ENCODE measurements at regions not wholly inside any gene's neighbourhood (a gene's known extent, or its start where the extent isn't known, plus 50 kb on each side); places are given as distances from the start of the nearest gene placed in this dataset.
"Not testable (repeated sequence)": the region's sequence is repeated elsewhere in the genome, so short reads cannot be mapped to it uniquely, and the experiment has no call there.

DNA sequence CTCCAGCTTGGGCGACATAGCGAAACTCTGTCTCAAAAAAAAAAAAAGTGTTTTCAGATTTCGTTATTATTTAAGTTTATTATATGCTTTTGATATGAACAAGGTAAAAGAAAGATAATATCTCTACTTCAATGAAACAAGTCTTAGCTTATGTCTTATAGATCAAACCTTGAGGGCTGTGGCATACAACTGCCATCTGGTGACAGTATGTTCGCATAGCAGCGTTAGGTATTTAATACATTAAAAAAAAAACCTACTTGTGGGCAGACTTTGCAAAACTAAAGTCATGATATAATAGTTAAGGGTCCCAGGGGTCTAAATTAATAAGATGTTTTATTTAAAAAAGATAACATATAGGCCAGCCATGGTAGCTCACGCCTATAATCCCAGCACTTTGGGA, 161.2 kb upstream of the AMOT start:
- DNase-seq = no peak

DNA sequence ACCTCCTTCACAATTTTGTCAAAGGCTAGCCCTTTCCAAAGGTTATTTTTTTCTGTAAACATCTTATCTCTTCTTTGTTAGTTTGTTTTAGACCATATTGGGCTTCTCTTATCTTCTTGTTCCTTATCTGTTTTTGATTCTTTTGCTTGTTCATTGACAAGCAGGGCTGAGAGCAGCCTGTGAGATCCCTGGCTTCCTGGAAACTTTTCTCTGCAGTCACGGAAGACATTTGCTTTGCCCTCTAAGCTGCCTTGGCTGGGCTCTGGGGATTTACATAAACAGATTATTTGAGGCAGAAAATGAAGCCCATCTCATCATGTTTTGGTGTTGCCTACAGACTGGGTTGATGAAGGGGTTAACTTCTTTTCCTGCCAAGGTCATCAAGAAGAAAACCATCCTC, 157.4 kb upstream of the AMOT start:
- no peak for DNase-seq

DNA sequence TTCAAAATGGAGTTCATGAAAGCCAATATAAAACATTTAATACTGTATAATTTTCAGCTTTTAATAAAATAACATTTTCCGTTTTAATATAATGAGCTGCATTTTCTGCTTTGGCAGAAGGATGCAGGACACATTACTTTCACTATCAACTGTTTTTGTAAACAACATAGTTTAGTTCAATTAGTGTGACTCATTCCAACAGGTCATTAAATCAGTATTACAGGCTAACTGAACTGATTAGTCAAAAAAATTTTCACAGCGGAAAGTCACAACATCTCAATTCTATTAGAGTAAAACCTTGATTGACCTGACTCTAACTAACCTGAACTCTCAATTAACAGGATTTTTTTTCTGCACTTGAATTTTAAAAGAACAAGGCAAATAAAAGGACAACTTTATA, 151.2 kb upstream of the AMOT start:
- no peak for DNase-seq

DNA sequence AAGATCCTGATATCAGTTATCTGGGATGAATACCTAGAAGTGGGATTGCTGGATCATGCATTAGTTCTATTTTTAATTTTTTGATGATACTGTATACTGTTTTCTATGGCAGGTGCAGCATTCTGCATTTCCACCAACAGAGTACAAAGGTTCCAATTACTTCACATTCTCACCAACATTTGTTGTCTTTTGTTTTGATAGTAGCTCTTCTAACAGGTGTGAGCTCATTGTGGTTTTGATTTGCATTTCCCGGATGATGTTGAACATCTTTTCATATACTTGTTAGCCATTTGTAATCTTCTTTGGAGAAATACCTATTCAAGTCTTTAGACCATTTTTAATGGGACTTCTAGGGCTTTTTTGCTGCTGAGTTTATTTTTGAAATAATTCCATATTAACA, 139.2 kb upstream of the AMOT start:
- DNase-seq = no peak

DNA sequence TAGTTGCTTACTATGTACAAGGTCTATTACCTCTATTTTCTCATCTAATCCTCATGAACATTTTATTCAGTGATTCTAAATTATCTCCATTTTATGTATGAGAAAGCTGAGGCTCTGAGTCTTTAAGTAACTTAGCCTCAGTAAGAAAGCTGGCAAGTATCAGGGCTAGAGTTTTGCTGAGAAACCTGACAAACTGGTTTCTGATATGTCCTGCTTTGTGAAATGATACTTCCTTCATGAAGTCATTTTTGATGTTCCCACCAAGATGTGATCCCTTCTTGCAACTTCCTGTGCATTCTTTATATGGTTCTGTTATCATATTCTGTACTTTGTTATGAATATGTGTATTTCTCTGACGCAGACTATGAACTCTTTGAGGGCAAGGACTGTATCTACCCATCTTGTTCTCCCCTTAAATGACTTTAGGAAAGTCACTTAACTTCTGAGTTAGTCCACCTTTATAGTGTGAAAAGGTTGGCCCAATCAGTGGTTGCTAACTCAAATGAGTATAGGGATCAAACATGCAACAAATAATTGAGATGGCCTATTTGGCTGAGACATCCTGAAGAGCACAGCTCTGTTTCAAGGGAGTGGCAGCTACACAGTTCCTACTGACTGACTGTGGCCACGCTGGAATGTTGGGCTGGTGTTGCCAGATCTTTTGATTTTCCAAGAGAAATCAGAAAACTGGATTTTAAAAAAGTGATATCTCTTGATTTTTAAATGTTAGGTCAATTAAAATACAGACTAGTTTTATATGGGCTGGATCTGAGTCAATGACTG, 127.9 kb upstream of the AMOT start:
- peak; percentile 26 for DNase-seq

DNA sequence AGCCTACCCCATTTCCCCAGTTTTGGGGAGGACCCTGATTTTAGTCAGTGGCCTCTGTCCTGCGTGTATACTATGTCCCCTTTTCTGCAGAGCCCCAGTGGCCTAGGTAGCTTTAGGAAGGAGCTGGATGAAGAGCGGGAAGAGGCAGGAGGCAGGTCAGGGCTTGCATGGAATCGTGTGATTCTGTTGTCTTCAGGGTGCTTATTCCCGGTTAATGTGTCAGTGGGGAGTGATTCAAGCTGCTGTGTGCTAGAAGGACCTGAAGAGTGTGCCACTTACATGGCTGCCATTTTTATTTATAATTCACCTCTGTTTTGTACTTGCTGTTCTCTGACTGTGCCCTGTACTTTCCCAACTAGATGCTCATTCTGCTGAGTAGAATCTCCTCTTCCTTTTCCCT, 127.3 kb upstream of the AMOT start:
- no peak for DNase-seq

DNA sequence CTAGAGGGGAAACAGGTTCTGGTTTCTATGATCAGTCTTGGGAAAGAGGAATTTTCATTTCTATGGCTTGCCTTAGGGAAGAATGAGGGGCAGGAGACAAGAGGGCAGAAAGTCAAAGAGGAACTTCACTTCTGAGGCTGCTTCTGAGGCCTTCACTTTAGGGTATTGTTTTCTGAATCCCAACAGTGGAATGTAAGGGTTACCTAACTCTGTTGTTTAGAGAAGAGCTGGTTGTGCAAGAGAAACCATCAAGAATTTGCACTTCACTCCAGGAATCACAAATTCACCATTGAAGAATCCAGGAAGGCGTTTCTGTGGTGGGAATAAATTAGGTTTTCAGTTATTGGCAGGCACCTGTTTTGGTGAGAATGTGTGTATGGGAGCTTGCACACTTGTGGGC, 126.7 kb upstream of the AMOT start:
- DNase-seq = peak; percentile 46

DNA sequence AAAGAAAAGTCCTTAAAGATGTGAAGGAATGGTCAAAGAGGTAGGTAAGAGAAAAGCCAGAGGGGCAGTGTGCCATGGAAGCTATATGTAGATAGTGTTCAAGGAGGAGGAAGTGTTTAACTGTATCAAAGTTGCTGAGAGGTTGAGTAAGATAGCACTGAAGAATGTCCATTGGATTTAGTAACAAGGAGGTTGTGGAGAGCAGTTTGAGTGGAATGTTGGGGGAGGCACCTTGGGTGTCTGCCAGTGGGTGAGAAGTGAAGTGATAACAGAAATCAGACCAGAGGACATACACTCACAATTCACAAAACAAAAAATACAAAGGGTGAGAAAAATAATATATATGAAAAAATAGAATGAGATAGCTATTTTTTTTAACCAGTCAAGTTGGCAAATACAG, 121.3 kb upstream of the AMOT start:
- DNase-seq = peak; percentile 65

DNA sequence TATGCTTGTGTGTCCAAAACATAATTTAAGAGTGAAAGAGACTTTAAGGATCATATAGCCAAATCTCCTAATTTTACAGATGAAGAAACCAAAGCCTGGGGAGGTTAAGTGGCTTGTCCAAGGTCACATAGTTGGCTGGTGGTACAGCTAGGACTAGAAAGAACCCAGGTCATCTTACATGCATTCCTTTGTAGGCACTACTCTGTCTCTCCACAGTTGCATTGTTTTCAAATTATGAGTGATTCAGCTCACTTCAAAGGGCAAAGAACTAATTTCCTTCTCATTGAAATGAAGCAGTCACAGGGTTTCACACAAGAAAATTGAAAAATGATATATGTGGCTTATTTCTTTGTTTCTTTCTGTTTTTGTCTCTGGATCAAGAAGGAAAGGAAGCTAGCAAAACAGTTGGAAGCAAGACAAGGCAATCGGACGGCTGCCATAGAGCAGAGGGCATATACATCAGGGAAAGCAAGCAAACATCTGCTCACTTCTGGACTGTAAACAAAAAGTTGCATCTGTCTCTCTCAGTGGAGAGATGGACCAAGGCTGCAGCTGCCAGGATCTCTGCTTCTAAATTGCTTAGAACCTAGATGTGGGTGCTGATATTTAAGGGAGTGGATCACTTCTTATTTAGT, 107.5 kb upstream of the AMOT start:
- no peak for DNase-seq

DNA sequence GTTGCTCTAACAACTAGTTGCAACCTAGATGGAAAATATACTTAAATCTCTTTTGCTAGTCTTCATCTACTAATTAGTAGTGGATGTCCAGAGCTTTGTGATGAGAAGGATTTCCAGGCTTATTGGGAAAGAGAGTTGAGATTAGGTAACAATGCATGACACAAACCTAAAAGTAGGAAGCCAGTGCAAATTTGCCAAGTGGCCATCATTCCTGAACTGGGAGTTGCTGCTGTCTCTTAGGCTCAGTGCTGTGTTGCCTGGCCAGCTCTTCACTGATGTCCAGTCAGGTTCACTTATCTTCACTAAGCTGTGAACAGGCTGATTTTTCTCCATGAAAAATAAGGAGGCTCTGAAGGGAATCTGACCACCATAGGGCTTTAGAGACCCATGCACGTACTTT, 105.6 kb upstream of the AMOT start:
- no peak for DNase-seq

DNA sequence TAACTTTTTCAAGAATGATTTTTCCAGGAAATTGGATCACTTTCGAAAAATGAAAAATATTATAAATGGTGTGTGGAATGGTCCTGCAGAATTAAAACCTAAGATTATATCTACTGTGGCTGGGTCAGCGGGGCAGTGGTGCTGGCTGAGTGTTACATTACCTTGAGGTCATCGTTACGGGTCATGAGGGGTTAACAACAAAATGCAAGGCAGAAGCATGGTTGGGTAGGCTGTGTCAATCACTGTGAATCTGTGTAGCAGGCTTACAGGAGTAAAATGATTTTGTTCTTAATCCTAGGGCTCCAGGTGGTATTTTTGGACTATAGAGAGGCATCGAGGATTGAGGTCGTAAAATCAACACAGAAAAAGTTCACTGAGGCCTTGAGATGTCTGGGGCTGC, 105.2 kb upstream of the AMOT start:
- no peak for DNase-seq

DNA sequence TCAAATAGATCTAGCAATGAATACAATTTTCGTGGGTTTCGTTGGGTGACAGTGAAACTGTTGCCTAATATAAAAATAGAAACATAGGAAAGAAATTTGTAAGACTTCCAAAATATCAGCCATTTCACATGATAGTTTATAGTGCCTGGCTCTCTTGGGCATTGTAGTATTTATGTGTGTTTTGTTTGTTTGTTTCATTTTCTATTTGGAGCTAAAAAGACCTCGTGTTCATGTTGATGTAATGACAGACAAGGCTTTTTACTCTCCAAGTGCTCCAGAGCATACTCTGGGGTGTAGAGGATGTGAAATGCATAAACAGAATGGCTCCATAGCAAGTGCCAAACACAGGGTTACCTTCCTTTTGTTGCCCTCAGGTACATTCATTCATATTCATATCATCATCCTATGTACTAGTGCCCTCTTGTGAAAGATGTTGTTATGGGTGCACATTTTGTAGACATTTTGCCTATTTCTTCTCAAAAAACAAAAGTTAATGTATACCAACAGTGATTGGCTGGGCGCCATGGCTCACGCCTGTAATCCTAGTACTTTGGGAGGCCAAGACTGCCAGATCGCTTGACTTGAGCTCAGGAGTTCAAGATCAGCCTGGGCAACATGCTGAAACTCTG, 100.7 kb upstream of the AMOT start:
- DNase-seq = no peak

DNA sequence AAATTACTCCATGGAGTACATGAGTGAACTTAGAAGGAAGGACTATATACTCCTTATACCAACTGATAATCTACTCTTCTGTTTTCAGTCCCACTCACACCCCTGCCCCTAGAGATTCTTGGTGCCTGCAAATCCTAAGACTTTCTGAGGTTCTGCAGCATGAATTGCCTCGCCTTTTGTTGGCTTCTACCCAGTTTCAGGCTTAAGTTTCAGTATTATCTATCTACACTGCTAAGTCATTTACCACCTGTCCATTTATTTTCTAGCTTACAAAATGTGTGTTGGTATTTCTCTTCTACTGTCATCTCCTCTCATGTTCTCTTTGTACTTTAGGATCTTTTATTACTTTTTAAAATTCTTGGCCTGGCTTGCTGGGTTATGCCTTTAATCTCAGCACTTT, 94.4 kb upstream of the AMOT start:
- no peak for DNase-seq

DNA sequence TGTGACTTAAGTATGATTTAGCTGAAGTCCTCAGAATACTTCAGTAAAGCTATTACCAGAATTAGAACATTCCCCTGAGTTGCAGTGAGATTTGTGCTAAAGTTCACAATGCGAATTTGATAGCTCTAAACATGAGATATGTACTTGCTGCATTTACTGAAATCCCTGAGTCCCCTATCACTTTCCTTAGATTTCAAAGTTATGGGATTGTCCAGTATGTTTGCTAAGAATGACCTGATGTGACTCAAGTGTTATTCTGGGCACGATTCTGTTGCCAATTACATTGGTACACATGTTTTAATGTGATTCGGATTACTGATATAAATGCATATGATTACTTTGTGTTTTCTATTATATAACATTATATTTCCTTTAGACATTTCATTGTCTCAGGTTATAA, 91.3 kb upstream of the AMOT start:
- no peak for DNase-seq

DNA sequence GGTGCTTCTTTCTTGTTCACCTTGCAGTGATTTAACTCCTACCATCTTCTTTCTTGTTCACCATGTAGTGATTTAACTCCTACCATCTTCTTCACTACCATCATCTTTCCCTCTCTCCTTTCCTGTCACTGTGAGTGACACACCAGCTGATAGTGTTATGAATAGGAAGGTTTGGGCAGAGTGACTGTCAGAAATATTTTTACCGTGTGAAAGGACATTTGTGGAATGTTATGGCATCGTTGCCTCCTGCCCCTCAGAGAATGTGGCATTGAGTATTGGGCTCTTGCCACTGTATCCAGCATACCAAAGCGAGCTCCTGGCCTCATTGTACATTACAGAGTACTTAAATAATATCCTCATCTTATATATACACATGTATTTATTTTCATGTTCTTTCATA, 90.8 kb upstream of the AMOT start:
- DNase-seq = no peak

DNA sequence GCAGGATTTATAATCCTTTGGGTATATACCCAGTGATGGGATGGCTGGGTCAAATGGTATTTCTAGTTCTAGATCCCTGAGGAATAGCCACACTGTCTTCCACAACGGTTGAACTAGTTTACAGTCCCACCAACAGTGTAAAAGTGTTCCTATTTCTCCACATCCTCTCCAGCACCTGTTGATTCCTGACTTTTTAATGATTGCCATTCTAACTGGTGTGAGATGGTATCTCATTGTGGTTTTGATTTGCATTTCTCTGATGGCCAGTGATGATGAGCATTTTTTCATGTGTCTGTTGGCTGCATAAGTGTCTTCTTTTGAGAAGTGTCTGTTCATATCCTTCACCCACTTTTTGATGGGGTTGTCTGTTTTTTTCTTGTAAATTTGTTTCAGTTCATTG, 82.8 kb upstream of the AMOT start:
- DNase-seq = not testable (repeated sequence)

DNA sequence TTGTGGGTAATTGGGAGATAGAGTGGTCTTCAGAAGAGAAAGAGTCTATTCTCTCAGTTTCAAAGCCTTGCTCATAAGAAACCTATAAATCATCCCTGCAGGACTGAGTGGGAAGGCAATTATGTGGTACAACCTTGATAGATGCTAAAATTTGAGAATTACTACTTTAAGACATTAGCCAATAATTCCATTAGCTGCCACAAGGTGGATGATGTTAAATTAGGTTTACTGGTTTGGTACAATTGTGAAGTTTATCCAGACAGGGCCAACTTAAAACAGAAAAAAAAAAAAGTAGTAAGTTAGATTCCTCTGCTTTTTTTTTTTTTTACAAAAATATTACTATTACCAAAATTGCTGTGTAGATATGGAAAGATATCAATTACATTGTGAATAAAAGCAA, 73.2 kb upstream of the AMOT start:
- DNase-seq = no peak

DNA sequence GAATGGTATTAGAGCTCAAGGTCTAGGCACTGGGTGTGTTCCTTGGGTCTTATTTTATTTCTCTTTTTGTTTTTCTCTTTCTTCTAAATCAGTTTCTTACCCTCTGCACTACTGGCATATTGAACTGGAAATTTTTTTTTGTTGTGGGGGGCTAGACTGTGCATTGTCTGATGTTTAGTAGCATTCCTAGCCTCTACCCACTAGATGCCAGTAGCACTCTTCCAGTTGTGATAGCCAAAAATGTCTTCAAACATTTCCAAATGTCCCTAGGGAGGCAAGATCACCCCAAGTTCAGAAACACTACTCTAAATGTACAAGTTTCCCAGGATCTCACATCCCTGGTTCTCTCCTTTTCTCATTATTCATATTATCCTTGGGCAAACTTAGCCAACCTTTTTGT, 69.8 kb upstream of the AMOT start:
- no peak for DNase-seq

DNA sequence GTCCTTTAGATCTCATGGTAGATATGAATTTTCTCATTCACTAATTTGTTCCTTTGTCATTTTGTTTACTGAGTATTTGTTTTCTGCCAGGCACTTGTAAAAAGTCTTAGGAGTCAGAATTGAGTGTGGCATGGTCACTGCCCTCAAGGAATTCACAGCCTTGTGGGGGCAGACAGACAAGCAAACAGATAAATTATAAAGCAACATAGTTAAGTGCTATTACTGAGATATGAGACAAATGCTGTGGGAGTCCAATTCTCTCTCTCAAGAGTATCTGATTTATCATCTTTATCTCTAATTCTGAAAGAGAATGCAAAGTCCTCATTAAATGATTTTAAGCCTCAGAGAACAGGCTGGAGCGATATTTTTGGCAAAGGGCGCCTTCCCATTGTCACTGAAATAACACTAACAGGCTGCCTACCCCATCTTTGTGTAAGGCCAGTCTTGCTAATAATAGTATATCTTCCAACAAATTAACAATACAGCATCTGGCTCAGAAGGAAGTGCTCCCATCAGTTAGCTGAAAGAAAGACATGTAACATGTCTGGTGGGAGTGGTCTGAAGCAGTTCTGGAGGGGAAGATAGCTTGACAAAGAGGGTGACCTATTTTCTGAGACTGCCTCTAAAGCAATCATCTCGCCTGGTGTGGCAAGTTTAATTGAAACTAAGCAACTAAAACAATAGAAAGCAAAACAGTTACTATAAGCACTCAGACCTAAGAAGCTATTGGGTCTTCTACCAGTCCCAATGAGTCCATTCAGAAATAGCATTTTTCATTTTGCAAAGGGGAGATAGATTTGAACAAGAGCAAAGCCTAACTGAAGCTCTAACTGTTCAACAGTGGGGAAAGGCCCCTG, 61.5 kb upstream of the AMOT start:
- DNase-seq = no peak

DNA sequence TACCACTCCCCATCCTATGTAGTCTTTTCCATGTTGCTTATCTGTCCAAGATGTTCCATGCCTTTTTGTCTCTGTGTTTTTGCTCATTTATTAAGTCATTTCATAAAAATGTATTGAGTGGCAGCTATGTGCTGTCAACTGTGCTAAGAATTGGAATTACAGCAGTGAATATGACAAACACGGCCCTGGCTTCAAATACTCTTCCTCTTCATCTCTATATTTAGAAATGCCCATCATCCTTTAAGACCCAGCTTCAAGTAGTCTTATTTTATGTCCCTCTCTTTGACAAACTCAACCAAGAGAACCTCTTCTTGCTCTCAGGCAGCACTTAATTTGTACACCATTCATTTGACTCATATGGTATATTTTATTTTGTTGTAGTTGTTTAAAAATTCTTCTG, 55.4 kb upstream of the AMOT start:
- no peak for DNase-seq

Measured in NCI-H226 (cell line).